ENCODE measurements at regions not wholly inside any gene's neighbourhood (a gene's known extent, or its start where the extent isn't known, plus 50 kb on each side); places are given as distances from the start of the nearest gene placed in this dataset.
"Not testable (repeated sequence)": the region's sequence is repeated elsewhere in the genome, so short reads cannot be mapped to it uniquely, and the experiment has no call there.

DNA sequence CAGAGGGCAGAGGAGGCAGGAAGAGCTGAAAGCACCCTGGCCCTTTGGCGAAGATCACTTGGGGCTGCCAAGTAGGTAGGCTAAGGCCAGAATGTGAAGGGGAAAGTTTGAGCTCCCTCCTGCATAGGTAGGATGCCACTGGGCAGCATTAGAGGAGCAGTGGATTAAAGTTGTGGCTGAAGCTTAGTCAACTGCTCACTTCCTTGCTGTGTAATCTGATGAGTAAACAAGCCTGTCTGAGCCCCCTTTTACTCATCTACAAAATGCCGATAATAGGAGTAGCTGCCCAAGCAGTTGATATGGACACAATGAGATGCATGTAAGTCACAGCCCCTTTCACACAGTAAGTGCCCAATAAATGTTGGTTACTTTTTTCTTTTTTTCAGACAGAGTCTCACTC, 216.4 kb downstream of the MN1 start:
- DNase-seq: no peak

DNA sequence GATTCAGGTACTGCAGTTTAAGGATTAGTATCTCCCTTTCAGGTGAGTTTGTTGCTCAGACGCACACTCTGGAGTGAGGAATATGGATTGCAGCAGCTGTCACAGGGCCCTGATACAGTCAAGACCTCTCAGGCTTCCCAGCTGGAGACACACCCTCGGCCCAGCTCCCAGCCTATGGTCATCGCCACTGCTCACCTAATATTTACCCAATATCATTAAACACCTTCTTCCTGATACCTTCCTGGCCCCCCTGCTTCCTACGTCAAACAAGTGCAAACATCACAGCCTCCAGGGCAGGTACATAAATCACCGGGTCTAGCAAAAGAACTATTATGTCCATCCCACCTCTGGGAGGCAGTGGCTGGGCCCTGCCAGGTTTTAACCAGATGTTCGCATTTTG, 213.3 kb downstream of the MN1 start:
- no peak for DNase-seq

DNA sequence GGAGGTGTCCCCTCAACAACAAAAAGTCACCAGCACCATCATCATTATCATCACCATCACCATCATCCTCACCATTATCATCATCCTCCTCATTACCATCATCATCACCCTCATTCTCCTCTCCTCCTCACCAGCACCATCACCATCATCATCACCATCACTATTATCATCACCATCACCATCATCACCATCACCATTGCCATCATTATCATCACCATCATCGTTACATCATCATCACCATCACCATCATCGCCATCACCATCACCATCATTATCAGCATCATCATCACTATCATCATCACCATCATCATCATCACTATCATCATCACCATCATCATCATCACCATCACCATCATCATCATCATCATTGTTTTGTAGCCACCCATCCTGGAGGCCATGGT, 212.6 kb downstream of the MN1 start:
- no peak for DNase-seq

DNA sequence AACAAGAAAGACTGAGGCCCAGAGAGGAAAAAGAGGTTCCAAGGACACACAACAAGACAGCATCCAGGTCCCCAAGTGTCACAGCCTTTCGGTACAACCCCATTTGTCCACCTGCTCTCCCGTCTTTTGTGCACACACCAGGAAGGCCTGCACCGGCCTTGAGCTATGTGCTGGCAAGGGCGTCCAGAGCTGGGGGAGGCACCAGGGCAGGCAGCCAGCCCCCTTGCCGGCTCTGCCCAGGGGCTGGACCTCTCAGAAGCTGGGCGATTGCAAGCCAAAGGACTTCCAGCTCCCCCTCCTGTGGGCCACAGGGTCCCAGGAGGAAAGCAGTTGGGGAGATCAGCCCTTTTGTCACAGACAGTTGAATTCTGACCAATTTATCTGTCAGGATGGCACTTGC, 210.5 kb downstream of the MN1 start:
- no peak for DNase-seq

DNA sequence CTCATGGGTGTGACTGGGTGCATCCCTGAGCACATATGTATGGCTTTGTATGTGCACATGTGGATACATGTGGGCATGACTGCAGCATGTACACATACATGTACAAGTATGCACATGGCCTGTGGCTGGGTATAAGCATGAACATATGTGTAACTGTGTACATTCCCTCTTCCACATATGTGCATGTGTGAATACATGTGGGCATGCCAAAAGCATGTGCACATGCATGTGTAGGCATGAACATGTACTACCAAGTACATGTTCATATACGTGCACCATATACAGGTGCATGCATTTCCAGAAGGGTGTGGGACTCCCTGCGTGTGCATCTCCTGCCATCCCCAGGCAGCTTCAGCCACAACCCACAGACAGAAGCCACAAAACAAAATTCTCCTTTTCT, 208.2 kb downstream of the MN1 start:
- DNase-seq: no peak

DNA sequence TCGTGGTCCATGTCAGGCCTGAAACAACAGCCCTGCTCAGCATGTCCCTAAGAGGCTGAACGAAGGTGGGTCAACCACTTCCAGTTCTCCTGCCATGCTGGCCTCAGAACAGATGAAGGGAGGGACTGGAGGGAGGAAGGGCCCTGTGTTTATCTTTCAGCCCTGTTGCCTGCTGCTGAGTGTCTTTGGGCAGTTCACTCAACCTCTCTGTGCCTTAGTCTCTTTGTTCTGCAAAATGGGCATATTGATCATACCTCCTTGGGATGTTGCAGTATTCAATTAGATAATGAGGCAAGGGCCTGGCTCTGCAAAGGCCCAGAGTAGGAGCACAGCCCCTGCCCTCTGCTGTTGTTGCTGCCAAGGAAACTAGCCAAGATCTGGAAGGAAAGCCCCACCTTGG, 207.5 kb downstream of the MN1 start:
- no peak for DNase-seq

DNA sequence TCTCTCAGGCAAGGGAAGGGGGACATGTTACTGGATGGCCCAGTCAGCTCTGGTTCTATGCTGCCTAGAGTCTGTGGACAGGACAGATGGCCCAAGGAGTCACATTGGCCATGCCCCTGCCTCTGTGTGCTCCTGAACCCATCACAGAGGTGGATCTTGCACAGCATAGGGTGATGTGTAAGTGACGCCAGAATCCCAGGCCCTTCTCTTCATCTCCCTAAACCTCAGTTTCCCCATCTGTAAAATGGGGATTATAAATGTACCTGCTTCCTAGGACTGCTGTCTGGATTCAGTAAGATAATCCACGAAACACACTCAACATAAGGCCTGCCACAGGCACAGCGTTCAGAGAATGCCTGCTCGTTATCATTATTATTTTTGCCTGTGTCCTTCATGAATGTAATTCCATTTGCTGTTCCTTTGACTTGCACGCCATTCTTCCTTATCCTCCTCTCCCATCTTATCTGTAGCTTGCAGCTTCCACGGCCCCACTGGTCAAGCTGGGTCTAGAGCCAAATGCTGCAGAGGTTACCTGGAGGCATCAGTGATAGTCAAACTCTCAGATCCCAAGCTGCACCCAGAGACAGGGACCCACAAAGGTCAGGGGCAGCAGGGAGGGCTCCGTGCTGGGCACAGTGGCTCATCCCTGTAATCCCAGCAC, 207.0 kb downstream of the MN1 start:
- DNase-seq: no peak

DNA sequence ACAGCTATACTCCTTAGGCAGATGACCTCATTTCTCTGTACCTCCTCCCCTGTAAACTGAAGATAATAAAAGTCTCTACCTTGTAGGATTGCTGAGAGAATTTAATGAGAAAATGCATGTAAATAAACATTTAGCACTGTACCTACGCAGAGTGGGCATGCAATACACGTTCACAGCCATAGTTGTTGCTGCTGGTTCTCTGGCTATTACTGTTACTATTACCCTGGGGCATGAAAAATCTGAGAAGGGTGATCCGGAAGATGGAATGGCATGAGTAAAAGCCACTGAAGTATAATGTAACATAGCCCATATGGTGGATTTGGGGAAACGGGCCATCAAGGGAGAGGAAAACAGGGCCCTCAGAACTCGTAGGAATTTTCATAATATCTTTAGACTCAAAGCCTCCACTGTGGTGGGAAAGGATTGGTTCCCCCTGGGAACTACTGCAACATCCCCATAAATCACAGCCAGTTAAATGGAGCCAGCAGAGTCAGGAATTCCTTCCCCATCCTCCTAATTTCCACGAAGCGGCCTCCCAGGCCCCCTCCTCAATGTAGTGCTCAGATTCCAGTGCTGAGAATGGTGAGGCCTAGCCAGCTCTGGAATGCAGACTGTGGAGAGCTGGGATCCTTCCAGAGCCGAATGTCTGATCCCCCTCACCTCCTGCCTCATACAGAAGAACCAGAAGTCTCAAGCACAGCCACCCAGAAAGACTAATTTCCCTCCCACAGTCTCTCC, 205.3 kb downstream of the MN1 start:
- no peak for DNase-seq

DNA sequence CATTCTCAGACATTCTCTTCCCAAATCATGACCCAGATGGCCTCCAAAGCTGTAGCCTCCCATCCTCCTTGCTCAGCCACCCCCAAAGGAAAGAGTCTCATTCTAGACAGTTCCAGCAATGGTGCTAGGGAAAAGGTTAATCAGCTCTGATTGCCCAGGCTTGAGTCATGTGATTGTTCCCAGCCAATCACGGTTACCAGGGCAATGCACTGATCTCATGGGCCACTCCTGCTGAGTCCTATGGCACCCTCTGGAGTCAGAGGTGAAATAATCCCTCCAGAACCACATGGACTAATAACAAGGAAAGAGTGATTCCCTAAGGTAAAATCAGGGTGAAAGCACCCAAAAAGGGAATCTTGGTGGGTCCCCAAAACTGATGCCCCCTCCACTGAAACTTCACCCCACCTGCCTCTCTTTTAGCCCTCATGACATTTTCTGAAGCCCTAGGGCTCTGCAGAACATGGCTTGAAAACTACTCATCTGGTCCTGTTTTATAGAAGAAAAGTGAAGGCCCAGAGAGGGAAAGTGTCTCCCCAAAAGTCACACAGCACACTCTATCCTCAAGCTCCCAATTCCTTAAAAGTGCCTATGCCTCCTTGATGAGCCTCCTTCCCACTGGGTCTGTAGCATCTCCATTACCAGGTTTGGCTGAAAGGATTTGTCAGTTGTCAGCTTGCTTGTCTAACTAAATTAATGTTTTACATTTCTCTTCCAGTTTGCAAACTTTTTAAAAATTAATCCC, 203.7 kb downstream of the MN1 start:
- no peak for DNase-seq

DNA sequence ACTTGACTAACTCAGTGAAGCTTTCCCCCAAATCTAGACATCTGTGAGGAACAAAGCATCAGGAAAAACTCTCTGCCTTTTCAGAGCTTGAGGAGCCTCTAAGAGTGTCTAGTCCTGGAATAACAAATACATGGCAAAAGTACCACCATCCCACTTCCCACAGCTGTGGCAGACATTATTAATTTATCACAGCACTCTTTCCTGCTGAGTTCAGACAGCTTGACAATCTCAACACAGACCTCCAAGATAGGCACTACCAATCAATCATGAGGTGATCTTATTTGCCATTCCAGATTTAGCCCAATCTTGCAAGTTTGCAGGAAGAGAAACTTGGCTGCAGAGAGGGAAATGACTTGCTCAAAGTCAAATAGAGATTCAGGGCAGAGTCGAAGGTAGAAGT, 202.8 kb downstream of the MN1 start:
- DNase-seq: no peak

DNA sequence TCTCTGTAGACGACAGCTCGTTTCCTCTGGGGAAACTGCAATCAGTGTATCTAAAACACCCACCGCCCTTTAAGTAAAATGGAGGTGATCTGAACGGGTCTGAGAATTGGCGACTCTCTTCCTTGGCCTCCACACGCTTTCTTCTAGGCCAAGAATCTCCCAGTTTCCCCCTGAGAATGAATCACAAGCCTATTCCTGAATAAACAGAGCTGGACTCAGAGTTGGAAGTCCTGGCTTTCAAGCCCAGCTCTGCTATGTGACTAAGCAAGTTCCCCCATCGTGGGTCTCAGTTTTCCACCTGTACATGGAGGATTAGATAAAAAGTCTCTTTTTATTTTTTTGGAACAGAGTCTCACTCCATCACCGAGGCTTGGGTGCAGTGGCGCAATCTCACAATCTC, 200.4 kb downstream of the MN1 start:
- DNase-seq: no peak

DNA sequence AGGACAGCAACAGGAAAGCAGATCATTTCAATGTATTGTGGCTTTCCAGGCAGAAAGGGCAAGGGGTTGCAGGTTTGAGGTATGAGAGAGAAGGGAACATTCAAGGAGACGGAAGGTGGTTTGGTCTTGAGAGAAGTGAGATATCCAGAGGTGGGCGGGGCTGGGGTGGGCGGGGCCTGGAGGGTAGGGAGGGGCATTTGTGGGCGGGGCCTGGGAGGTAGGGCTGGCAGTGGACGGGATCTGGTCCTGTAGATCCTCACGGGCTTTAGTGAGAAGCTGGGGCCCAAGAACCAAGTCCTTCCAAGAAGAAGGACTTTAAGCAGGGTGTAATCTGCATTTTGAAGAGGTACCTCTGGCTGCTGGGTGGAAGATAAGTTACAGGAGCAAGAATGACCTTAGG, 199.2 kb downstream of the MN1 start:
- no peak for DNase-seq

DNA sequence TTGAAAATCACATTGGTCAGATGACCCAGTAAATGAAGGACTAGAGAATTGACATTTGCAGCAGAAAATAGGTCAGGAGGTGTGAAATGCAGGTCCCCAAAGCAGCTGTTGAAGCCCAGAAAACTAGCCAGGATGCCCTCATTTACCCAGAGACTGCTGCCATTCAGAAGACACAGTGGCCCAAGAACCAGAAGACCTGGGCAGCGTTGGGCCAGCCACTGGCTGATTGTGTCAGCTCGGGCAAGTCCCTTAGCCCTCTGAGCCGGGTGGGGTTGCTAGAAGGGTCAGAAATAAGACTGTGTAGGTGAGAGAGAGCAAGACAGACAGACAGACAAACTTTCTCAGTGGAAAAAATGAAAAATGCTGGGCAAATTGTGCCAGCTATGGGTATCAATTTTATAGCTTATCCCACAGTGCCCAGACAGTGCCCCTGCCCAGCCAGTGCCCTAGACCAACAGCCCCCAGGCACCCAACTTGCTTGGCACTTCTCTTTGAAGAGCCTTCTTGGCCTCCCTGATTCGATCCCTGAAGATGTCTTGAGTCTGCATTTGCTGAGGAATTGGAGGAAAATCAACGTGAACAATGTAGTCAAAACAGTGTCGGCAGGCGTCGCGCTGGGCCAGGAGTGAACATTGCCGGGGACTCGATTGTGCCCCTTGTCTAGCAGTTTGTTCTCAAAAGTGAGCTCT, 198.3 kb downstream of the MN1 start:
- no peak for DNase-seq

DNA sequence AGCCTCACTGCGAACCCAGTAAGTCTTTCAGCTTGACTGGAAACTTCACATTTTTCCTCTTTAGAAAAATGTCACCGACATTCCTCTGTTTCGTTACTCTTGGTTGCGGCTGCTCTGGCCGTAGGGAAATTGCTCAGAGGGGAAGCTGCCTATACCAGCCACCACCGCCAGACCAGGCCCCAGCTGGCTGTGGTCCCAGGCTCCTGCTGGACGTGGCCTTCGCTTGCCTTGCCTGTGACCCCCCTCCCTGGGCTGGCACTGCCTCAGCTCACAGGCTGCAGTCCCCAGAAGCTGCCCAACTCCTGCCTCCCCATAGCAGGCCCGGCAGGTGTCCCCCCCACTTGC, 197.8 kb downstream of the MN1 start:
- DNase-seq: no peak

DNA sequence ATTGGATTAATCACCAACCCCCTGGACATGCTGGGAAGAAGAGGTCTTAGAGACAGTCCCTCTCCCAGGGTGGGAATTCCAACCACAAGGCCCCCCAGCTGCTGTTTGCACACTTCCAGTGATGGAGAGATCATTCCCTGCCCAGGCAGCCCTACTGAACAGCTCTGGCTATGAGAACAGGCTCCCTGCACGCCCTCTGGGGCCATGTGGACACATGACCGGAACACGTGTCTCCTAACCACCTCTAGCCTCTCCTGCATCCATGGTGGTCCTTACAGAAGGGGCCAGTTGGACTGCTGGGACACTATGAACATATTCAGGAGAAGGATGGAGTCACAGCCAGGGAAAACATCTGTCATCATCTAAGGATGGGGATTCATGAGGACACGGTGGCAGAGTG, 196.2 kb downstream of the MN1 start:
- DNase-seq: no peak

DNA sequence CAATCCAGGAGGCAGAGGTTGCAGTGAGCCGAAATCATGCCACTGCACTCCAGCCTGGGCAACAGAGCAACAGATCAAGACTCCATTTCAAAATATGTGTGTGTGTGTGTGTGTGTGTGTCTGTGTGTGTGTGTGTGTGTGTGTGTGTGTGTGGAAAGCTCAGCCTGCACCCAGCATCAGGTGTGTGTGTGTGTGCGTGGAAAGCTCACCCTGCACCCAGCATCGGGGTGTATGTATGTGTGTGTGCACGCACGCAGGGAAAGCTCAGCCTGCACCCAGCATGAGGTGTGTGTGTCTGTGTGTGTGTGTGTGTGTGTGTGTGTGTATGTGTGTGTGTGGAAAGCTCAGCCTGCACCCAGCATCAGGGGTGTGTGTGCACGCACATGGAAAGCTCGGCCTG, 193.8 kb downstream of the MN1 start:
- not testable (repeated sequence) for DNase-seq

DNA sequence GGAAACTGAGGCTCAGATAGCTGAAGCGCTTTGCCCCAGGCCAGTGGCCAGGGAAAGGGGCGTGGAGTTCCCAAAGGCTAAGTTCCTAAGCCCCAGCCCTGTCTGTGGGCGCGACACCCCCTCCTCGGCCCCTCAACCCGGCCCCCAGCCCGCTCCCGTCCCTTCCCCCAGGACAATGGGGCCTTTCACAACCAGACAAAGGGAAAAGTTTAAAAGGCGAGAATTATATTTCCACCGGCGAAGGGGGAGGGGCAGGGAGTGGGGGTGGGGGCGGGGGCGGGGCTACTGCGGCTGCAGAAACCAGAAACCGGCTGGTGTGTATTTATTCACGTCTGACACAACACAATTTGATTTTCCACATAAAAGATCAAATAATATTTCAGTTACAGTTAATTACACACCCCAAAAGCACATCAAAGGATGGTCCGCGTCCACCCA, 192.1 kb downstream of the MN1 start:
- no peak for DNase-seq

DNA sequence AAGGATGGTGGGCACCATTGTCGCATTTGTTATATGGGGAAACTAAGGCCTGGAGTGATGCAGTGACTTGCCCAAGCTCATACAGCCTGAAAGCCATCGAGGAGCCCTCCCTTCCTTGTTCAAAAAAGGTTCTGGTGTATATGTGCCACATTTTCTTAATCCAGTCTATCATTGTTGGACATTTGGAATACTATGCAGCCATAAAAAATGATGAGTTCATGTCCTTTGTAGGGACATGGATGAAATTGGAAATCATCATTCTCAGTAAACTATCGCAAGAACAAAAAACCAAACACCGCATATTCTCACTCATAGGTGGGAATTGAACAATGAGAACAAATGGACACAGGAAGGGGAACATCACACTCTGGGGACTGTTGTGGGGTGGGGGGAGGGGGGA, 191.4 kb downstream of the MN1 start:
- not testable (repeated sequence) for DNase-seq

DNA sequence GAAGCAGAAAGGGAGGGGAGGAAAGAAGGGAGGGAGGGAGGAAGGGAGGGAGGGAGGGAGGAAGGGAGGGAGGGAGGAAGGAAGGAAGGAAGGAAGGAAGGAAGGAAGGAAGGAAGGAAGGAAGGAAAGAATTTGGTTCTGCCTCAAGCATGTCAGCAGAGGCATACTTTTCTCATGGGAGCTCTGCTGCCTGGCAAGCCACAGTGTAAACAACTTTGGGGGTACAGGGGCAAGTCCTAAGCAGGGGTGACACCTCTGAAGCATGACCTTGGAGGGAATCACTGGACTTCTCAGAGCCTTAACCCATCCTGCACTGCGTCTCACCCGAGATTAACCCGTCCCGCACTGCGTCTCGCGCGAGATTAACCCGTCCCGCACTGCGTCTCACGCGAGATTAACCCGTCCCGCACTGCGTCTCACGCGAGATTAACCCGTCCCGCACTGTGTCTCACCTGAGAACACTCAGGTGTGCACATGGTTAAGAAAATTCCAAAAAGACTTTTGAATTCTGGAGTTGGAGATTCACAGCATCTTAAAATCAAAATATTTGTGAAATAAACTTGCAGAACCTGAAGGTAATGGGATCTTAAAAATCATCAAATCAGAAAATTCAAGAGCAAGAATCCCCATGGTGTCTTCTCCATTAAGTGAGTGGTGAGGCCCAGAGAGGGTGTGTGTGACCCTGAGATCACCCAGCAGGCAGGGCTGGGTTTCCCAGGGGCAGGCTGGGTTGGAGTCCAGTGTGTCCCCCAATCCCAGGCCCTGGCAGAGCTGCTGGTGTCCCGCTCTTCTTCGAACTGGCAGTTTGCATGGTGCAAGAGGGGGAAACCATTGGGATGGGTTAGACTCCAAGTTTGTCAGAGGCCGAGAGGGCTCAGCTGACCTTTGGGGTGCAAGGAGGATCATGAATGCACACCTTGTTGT, 190.4 kb downstream of the MN1 start:
- no peak for DNase-seq

DNA sequence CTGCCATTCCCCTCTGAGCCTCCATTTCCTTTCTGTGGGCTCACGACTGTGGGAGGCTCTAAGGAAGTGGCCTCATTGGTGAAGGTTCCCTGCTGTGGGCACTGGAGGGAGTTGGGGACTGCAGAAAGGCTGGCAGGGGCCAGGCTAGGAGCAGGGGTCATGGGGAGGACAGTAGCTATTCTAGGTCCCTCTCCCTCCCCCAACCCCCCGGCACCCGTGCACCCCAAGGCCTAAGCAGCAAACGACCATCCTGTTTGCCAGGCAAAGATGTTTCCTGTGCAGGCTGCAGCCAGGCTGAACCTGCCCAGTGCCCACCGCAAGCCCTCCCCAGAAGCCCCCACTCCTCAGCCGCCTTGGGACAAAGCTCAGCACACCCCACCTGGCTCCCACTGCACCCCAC, 189.4 kb downstream of the MN1 start:
- DNase-seq: no peak

DNA sequence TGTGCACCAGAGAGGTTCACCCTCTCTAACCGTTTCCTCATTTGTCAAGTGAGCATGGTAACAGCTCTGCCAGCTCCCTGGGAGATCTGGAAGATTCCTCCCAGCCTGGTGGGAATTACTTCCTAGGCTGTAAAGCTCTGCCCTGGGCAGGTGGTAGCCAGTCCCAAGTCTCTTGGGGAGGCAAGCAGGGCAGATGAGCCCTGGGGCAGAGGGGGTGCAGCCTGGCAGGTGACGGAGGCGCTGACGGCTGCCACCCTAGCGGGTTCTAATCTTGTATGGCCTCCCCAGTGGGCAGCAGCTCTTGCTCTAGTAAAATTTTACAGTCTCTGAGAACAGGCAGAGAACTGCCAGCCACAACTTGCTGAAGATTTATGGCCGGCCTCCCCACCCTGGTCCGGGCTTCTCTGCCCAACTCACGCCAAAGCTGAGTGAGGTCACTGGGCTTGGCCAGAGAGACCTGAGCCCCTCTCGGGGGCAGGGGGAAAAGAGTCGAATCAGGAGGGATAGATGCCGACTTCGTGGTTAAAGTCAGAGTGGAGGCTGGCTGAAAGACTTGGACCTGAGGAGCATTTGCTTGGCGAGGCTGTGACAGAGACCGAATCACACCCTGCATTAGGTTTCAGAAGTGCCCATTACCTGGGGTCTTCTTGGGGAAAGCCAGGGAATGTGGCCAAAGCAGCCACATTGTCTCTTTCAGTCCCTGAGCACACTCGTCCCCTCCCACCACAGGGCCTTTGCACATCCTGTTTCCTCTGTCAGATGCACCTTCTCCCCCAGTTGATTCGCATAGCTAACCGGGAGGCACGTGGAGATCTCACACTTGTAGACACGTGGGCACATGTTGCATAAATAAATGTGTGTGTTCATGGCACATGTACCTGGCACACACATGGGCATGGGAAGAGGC, 188.2 kb downstream of the MN1 start:
- DNase-seq: no peak
